Smooth muscle cell (in vitro differentiated cells): ENCODE measurements at regions not wholly inside any gene's neighbourhood (a gene's known extent, or its start where the extent isn't known, plus 50 kb on each side); places are given as distances from the start of the nearest gene placed in this dataset.
"Not testable (repeated sequence)": the region's sequence is repeated elsewhere in the genome, so short reads cannot be mapped to it uniquely, and the experiment has no call there.

Experiments used
- DNase-seq: peaks from one replicate; lab custom pipeline; 2025; ENCODE audit not compliant: unreplicated experiment; lab: John Stamatoyannopoulos, UW
- H2AFZ ChIP-seq: fragments of 200-600 bp; sonication (generic); 2 replicates; pipeline ENCODE4 v1.6.0; 2016; ENCODE audit warnings: antibody characterized with exemption, low read depth, mild to moderate bottlenecking
- H3F3A ChIP-seq: fragments of 200-600 bp; sonication (generic); 2 replicates; pipeline ENCODE4 v1.6.0; 2017; ENCODE audit warnings: antibody characterized with exemption, low read depth
- H3K27ac ChIP-seq: fragments of 200-600 bp; sonication (generic); 2 replicates; pipeline ENCODE4 v1.5.1; 2016; ENCODE audit warnings: low read depth, mild to moderate bottlenecking
- H3K27me3 ChIP-seq: fragments of 200-600 bp; sonication (generic); 2 replicates; pipeline ENCODE4 v1.6.1; 2016; ENCODE audit warnings: low read depth, mild to moderate bottlenecking
- H3K36me3 ChIP-seq: fragments of 200-600 bp; sonication (generic); 2 replicates; pipeline ENCODE4 v1.5.1; 2016; ENCODE audit warnings: low read depth
- H3K4me1 ChIP-seq: fragments of 200-600 bp; sonication (generic); 2 replicates; pipeline ENCODE4 v1.5.1; 2016; ENCODE audit warnings: low read depth
- H3K4me2 ChIP-seq: fragments of 200-600 bp; sonication (generic); 2 replicates; pipeline ENCODE4 v1.6.0; 2016; ENCODE audit warnings: mild to moderate bottlenecking
- H3K4me3 ChIP-seq: fragments of 200-600 bp; sonication (generic); 2 replicates; pipeline ENCODE4 v1.5.1; 2016; ENCODE audit warnings: mild to moderate bottlenecking
- H3K79me2 ChIP-seq: fragments of 200-600 bp; sonication (generic); 2 replicates; pipeline ENCODE4 v1.6.0; 2016; ENCODE audit warnings: low read depth, mild to moderate bottlenecking
- H3K9ac ChIP-seq: fragments of 200-600 bp; sonication (generic); 2 replicates; pipeline ENCODE4 v1.6.0; 2016; ENCODE audit warnings: low read depth
- H3K9me3 ChIP-seq: fragments of 200-600 bp; sonication (generic); replicated peaks from 2 replicates; pipeline ENCODE4 v1.5.1; 2016; ENCODE audit warnings: low read depth
- H4K20me1 ChIP-seq: fragments of 200-600 bp; sonication (generic); 2 replicates; pipeline ENCODE4 v1.6.0; 2016; ENCODE audit warnings: low read depth
- WGBS: methylation state at CpG from one replicate; pipeline ENCODE4 v1.1.7; 2016; ENCODE audit warnings: low lambda C conversion rate; 5-methylcytosine and 5-hydroxymethylcytosine counted together
- TF ChIP-seq, protein P1 (sequence below): fragments of 200-600 bp; sonication (generic); IDR thresholded peaks from 2 replicates; pipeline ENCODE4 v1.5.1; 2017; ENCODE audit warnings: borderline replicate concordance, mild to moderate bottlenecking, antibody characterized with exemption; ENCODE audit not compliant: insufficient read depth, poor library complexity, severe bottlenecking

DNA sequence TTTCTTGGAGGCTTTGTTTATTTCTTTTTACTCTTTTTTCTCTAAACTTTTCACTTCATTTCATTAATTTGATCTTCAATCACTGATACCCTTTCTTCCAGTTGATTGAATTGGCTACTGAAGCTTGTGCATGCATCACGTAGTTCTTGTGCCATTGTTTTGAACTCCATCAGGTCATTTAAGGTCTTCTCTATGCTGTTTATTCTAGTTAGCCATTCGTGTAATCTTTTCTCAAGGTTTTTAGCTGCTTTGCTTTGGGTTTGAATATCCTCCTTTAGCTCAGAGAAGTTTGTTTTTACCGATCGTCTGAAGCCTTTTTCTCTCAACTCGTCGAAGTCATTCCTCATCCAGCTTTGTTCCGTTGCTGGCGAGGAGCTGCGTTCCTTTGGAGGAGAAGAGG lies 189.9 kb downstream of the TTC6 start:
- H3K27ac ChIP-seq, H3F3A ChIP-seq, H3K79me2 ChIP-seq, H4K20me1 ChIP-seq, H2AFZ ChIP-seq, H3K9ac ChIP-seq, H3K27me3 ChIP-seq, H3K36me3 ChIP-seq, H3K9me3 ChIP-seq, H3K4me3 ChIP-seq, DNase-seq, H3K4me1 ChIP-seq, H3K4me2 ChIP-seq: not testable (repeated sequence)
- 88% methylated on average over 9 of the region's 9 CpGs for WGBS

- not testable (repeated sequence) for H4K20me1 ChIP-seq, H3K36me3 ChIP-seq, H2AFZ ChIP-seq, DNase-seq, H3K4me2 ChIP-seq, H3F3A ChIP-seq, H3K9me3 ChIP-seq, H3K27me3 ChIP-seq, H3K79me2 ChIP-seq, H3K4me3 ChIP-seq, H3K9ac ChIP-seq, H3K27ac ChIP-seq, H3K4me1 ChIP-seq
- WGBS = 81% methylated on average over 14 of the region's 14 CpGs
Observed at GRCh38 chr14:37786114-37786625, 190.7 kb downstream of the TTC6 start.

GRCh38 chr14:37787879-37788494 lies 192.6 kb downstream of the TTC6 start:
- Histone ChIP-seq H3K9me3 (no peaks in the 10 kb centered on the region), H3K79me2 (no peaks in the 10 kb centered on the region), H3K27ac (no peak overlapping the region), H3K36me3 (no peaks in the 10 kb centered on the region), H3K4me3 (no peak overlapping the region), H4K20me1 (no peaks in the 10 kb centered on the region), H2AFZ (no peak overlapping the region), H3K9ac (no peak overlapping the region), H3F3A (no peaks in the 10 kb centered on the region), H3K4me1 (no peaks in the 10 kb centered on the region), H3K27me3 (peaks cover 9% of the 10 kb centered on the region), H3K4me2 (no peak overlapping the region)
- TF ChIP-seq, protein P1, sequence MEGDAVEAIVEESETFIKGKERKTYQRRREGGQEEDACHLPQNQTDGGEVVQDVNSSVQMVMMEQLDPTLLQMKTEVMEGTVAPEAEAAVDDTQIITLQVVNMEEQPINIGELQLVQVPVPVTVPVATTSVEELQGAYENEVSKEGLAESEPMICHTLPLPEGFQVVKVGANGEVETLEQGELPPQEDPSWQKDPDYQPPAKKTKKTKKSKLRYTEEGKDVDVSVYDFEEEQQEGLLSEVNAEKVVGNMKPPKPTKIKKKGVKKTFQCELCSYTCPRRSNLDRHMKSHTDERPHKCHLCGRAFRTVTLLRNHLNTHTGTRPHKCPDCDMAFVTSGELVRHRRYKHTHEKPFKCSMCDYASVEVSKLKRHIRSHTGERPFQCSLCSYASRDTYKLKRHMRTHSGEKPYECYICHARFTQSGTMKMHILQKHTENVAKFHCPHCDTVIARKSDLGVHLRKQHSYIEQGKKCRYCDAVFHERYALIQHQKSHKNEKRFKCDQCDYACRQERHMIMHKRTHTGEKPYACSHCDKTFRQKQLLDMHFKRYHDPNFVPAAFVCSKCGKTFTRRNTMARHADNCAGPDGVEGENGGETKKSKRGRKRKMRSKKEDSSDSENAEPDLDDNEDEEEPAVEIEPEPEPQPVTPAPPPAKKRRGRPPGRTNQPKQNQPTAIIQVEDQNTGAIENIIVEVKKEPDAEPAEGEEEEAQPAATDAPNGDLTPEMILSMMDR = no peak
- no peak for DNase-seq

- Histone ChIP-seq H2AFZ (no peak overlapping the region), H3K27ac (no peak overlapping the region), H3K36me3 (no peaks in the 10 kb centered on the region), H3K27me3 (peaks cover 24% of the 10 kb centered on the region), H3K9me3 (no peaks in the 10 kb centered on the region), H4K20me1 (no peaks in the 10 kb centered on the region), H3K4me2 (no peak overlapping the region), H3F3A (no peaks in the 10 kb centered on the region), H3K79me2 (no peaks in the 10 kb centered on the region), H3K4me3 (no peak overlapping the region), H3K4me1 (no peaks in the 10 kb centered on the region), H3K9ac (no peak overlapping the region)
- no peak for DNase-seq
- 69% methylated on average over 3 of the region's 3 CpGs for WGBS
- TF ChIP-seq, protein P1 = no peak
Observed at GRCh38 chr14:37791384-37792036, 196.1 kb downstream of the TTC6 start.
